HL-60 (cell line): ENCODE measurements at regions not wholly inside any gene's neighbourhood (a gene's known extent, or its start where the extent isn't known, plus 50 kb on each side); places are given as distances from the start of the nearest gene placed in this dataset.

Experiments
- DNase-seq, 2 experiments: peaks; one replicate each; pipeline ENCODE4 v3.0.0-alpha.2; 2010 to 2020; ENCODE audit warnings: low read depth in 1 of 2, low spot score in 1 of 2
- H3K27ac ChIP-seq: fragments of 250-450 bp; sonication (Bioruptor Pico); replicated peaks from 2 replicates; pipeline ENCODE4 v1.5.1; 2020; ENCODE audit warnings: mild to moderate bottlenecking, moderate library complexity
- H3K27me3 ChIP-seq: fragments of 250-450 bp; sonication (Bioruptor Pico); 2 replicates; pipeline ENCODE4 v1.5.1; 2021; ENCODE audit warnings: mild to moderate bottlenecking, moderate library complexity; ENCODE audit not compliant: insufficient read depth, poor library complexity, severe bottlenecking
- H3K4me3 ChIP-seq: replicated peaks from 2 replicates; pipeline ENCODE4 v1.5.1; 2011; ENCODE audit warnings: mild to moderate bottlenecking, control low read depth, low read length; ENCODE audit not compliant: insufficient read depth
- CTCF ChIP-seq: IDR thresholded peaks from one replicate; pipeline ENCODE4 v1.5.1; 2011; ENCODE audit warnings: low read length, control low read depth, inconsistent platforms; ENCODE audit not compliant: insufficient read depth
- GABPA ChIP-seq: IDR thresholded peaks from 2 replicates; pipeline ENCODE4 v1.6.1; 2012; ENCODE audit warnings: low read depth
- POLR2AphosphoS5 ChIP-seq: IDR thresholded peaks from 2 replicates; pipeline ENCODE4 v1.6.1; 2012; ENCODE audit warnings: low read depth
- REST ChIP-seq: IDR thresholded peaks from 2 replicates; pipeline ENCODE4 v1.6.1; 2012; ENCODE audit warnings: low read depth; ENCODE audit not compliant: insufficient replicate concordance
- SPI1 ChIP-seq: IDR thresholded peaks from 2 replicates; pipeline ENCODE4 v1.6.1; 2012; ENCODE audit warnings: low read depth, mild to moderate bottlenecking, borderline replicate concordance

- no peak for DNase-seq
- Histone ChIP-seq H3K27me3 (peaks cover 23% of the 10 kb centered on the region), H3K4me3 (no peak overlapping the region), H3K27ac (no peak overlapping the region)
- TF ChIP-seq POLR2AphosphoS5 (no peak), SPI1 (no peak), CTCF (no peak), GABPA (no peak), REST (no peak)
These were observed 231.0 kb upstream of the IRS2 start for GRCh38 chr13:110017379-110017778.

GRCh38 chr13:110015253-110015652 lies 228.9 kb upstream of the IRS2 start:
- Histone ChIP-seq H3K4me3 (no peak overlapping the region), H3K27ac (no peak overlapping the region), H3K27me3 (peaks cover 23% of the 10 kb centered on the region)
- no peak for TF ChIP-seq REST
- no peak for TF ChIP-seq SPI1
- TF ChIP-seq CTCF, result no peak
- no peak for TF ChIP-seq POLR2AphosphoS5
- no peak for TF ChIP-seq GABPA
- no peak for DNase-seq

GRCh38 chr13:110014719-110015118 lies 228.3 kb upstream of the IRS2 start:
- TF ChIP-seq SPI1 (no peak), GABPA (no peak), CTCF (no peak), REST (no peak), POLR2AphosphoS5 (no peak)
- no peak for DNase-seq
- no peak overlapping the region for H3K27ac ChIP-seq
- H3K27me3 ChIP-seq, result peaks cover 23% of the 10 kb centered on the region
- H3K4me3 ChIP-seq, result no peak overlapping the region
